ENCODE measurements at regions not wholly inside any gene's neighbourhood (a gene's known extent, or its start where the extent isn't known, plus 50 kb on each side); places are given as distances from the start of the nearest gene placed in this dataset.

DNA sequence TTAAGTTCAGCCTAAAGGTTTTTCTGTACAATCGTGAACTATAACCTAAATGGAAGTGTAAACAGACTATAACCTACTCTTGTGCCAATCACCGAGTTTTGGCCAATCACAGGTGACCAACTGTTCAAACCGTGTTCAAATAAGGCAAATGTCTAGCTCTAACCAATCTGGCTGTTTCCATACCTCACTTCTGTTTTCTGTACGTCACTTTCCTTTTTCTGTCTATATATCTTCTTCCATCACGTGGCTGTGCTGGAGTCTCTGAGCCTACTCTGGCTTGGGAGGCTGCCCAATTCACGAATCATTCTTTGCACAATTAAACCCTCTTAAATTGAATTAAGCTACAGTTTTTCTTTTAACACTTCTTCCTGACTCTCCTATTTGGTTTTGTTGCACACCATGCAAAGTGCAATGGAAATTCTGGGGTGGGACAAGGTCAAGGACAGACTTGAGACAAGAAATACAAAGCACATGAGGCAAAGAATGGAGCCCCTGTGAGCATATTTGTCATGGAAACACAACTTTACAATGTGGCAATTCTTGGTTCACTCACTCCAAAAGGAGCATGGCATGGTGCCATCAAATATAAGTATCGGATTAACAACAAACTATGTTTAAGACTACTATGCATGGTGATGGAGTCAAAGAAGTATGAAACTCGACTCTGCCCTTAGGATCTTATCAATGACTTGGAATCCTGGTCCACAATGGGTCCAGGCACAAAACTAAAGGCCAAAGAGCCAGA lies 115.7 kb upstream of the FAM9B start:
- no peak overlapping the region for H4K5ac ChIP-seq (ENCODE audit: insufficient read length, low read depth, low read length)
- no peak overlapping the region for H2BK120ac ChIP-seq (replicated peaks; ENCODE audit: low read depth, low read length)
- H3K9me3 ChIP-seq (ENCODE audit: insufficient read depth in 2 of 2, low read depth in 1 of 2, low read length in 1 of 2): peaks cover 10 to 16% of the 10 kb centered on the region in 2 experiments; a peak in 3 of 4 replicates
- H2BK12ac ChIP-seq (ENCODE audit: low read depth, low read length): peak overlapping the region; percentile 50; the same call in 1 of the 2 replicates
- H3K23me2 ChIP-seq (ENCODE audit: low read depth, low read length): no peaks in the 10 kb centered on the region
- H4K20me1 ChIP-seq (replicated peaks in 1 of 2; ENCODE audit: control insufficient read depth in 1 of 2, insufficient read depth in 2 of 2, low read length in 2 of 2): no peaks in the 10 kb centered on the region
- no peak overlapping the region; the same call in 1 of the 2 replicates for H3K27ac ChIP-seq (ENCODE audit: low read depth, low read length)
- H2BK15ac ChIP-seq (ENCODE audit: low read length): no peak overlapping the region
- H2BK5ac ChIP-seq (ENCODE audit: low read depth, low read length): no peak overlapping the region
- no peak for DNase-seq (ENCODE audit: low read depth in 1 of 2, low spot score in 2 of 2)
- no peaks in the 10 kb centered on the region for H3K79me2 ChIP-seq (ENCODE audit: control insufficient read depth in 1 of 2, insufficient read depth in 2 of 2, low read length in 2 of 2)
- H3K36me3 ChIP-seq (ENCODE audit: control insufficient read depth in 2 of 4, insufficient read depth in 4 of 4, low read length in 3 of 4): peaks cover 0 to 3% (median 0%) of the 10 kb centered on the region in 4 experiments; a peak in 2 of 8 replicates
- peak overlapping the region; percentile 7 to 78; a peak in 3 of 4 replicates for H3K4me2 ChIP-seq (ENCODE audit: insufficient read depth in 1 of 2, low read depth in 2 of 2, low read length in 2 of 2)
- H3K27me3 ChIP-seq (replicated peaks in 1 of 4; ENCODE audit: control insufficient read depth in 3 of 4, extremely low read depth in 1 of 4, insufficient read depth in 3 of 4, low read length in 3 of 4): no peaks in the 10 kb centered on the region
- peaks cover under 1 to 15% (median 5%) of the 10 kb centered on the region in 4 experiments; a peak in 4 of 7 replicates for H3K4me1 ChIP-seq (replicated peaks in 1 of 4; ENCODE audit: control insufficient read depth in 3 of 4, insufficient read depth in 4 of 4, low read length in 3 of 4)
- ChIA-PET POLR2A (ENCODE audit: partially characterized antibody) (no interaction called here), CTCF (ENCODE audit: partially characterized antibody) (interaction anchor here (0.7 kb wide), 1 partner anchor 34 kb away, joined by 3 read pairs; no protein-coding TSS in a partner anchor)
- no peak for FAIRE-seq
- H3K23ac ChIP-seq (ENCODE audit: insufficient read length): no peak overlapping the region
- no peak overlapping the region for H3K56ac ChIP-seq (replicated peaks; ENCODE audit: insufficient read length, low read depth, low read length)
- 0 out of 2 replicates have a peak overlapping the region, but pooled peaks have one; percentile 24 for H2AK5ac ChIP-seq (ENCODE audit: low read depth, low read length)
- H4K8ac ChIP-seq (ENCODE audit: extremely low read depth, insufficient read depth, low read length): no peak overlapping the region
- no peak overlapping the region for H2AFZ ChIP-seq (ENCODE audit: low read length)
- WGBS, 2 experiments (ENCODE audit: extremely low coverage in 1 of 2, insufficient coverage in 1 of 2, insufficient read length in 1 of 2, insufficient replicate concordance in 2 of 2, low coverage in 1 of 2, low lambda C conversion rate in 2 of 2, missing lambda C conversion rate in 1 of 2): 69% methylated on average over 8 of the region's 8 CpGs; no CpG with 5 or more reads in 1 of the 2 experiments
- H4K91ac ChIP-seq (replicated peaks; ENCODE audit: insufficient read length, low read length): no peak overlapping the region
- no peak overlapping the region for H3K9ac ChIP-seq (replicated peaks in 1 of 4; ENCODE audit: extremely low read depth in 1 of 4, low read depth in 3 of 4, low read length in 3 of 4)
- no peak overlapping the region for H2BK20ac ChIP-seq (ENCODE audit: low read length)
- H3K79me1 ChIP-seq (ENCODE audit: low read depth, low read length): no peaks in the 10 kb centered on the region
- H3K18ac ChIP-seq (ENCODE audit: extremely low read depth, low read length): no peak overlapping the region; the same call in 1 of the 2 replicates
- H3K4ac ChIP-seq (replicated peaks; ENCODE audit: insufficient read length, low read depth, low read length): no peak overlapping the region
- no peak overlapping the region for H3K14ac ChIP-seq (ENCODE audit: insufficient read length)
- no peak overlapping the region for H3K4me3 ChIP-seq (ENCODE audit: extremely low read depth in 1 of 4, insufficient read depth in 2 of 4, low read depth in 3 of 4, low read length in 4 of 4)
- TF ChIP-seq PHF8 (conservative IDR thresholded peaks at IDR 0.05; ENCODE audit: low read depth, low read length) (no peak), CREB1 (IDR thresholded peaks at IDR 0.05) (no peak), RAD21 (IDR thresholded peaks at IDR 0.05 in 1 of 2, conservative IDR thresholded peaks at IDR 0.05 in 1 of 2; ENCODE audit: low read depth in 2 of 2, low read length in 2 of 2) (no peak), GABPA (IDR thresholded peaks at IDR 0.05; ENCODE audit: borderline replicate concordance, insufficient read depth, low read length) (no peak), EP300 (IDR thresholded peaks at IDR 0.05; ENCODE audit: borderline replicate concordance in 1 of 2, low read depth in 2 of 2, low read length in 2 of 2) (no peak), BRCA1 (IDR thresholded peaks at IDR 0.05; ENCODE audit: low read depth, low read length) (no peak), SP4 (IDR thresholded peaks at IDR 0.05; ENCODE audit: low read length) (no peak), GTF2F1 (IDR thresholded peaks at IDR 0.05; ENCODE audit: borderline replicate concordance, low read depth, low read length) (no peak), NANOG (IDR thresholded peaks at IDR 0.05; ENCODE audit: insufficient read depth, low read depth, low read length, poor library complexity, severe bottlenecking) (no peak), YY1 (IDR thresholded peaks at IDR 0.05; ENCODE audit: low read depth, low read length) (no peak), CHD2 (IDR thresholded peaks at IDR 0.05; ENCODE audit: low read length) (no peak)
- TF ChIP-seq, protein P1, sequence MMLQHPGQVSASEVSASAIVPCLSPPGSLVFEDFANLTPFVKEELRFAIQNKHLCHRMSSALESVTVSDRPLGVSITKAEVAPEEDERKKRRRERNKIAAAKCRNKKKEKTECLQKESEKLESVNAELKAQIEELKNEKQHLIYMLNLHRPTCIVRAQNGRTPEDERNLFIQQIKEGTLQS (IDR thresholded peaks at IDR 0.05; ENCODE audit: insufficient read depth, low read depth, low read length): no peak
